SHP77 treated with DMSO at 0.1 percent for 48 hours (cell line): ENCODE measurements at regions not wholly inside any gene's neighbourhood (a gene's known extent, or its start where the extent isn't known, plus 50 kb on each side); places are given as distances from the start of the nearest gene placed in this dataset.
"Not testable (repeated sequence)": the region's sequence is repeated elsewhere in the genome, so short reads cannot be mapped to it uniquely, and the experiment has no call there.

ENCODE experiments used
- DNase-seq: peaks from one replicate; lab custom pipeline; 2025; lab: John Stamatoyannopoulos, UW

DNA sequence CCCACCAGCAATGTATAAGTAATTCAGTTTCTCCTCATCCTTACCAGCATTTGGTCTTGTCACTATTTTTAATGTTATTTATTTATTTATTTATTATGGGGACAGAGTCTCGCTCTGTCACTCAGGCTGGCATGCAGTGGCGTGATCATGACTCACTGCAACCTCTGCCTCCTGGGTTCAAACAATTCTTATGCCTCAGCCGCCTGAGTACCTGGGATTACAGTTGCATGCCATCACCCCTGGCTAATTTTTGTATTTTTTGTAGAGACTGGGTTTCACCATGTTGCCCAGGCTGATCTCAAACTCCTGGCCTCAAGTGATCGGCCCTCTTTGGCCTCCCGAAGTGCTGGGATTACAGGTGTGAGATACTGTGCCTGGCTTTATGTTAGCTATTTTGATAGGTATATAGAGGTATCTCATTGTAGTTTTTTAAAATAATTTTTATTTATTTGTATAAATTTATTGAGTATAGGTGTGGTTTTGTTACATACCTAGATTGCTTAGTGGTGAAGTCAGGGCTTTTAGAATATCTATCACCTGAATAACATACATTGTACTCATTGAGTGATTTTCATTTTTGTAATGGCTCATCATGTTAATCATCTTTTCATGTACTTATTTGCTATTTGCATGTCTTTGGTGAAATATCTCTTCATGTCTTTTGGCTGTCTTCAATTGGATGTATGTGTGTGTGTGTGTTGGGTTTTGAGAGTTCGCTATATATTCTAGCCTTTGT lies 53.3 kb downstream of the TANC2 start:
- no peak for DNase-seq

DNA sequence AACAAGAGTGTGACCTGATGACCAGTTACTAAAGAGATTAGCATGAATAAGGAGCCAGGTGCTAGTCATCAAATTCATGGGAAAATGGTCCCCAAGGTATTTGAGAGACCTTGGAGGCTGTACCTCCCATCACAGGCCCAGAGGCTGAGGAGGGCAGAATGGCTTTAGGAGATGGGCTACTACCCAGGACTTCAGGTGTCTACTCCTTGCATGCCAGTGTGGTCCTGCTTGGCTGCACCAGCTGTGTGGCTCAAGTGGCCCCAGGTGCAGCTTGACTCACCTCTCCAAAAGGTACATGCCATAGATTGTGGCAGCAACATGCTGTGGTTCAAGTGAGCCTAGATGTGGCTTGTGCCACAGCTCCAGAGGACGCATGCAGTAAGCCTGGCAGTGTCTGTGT lies 56.5 kb downstream of the TANC2 start:
- DNase-seq: no peak

DNA sequence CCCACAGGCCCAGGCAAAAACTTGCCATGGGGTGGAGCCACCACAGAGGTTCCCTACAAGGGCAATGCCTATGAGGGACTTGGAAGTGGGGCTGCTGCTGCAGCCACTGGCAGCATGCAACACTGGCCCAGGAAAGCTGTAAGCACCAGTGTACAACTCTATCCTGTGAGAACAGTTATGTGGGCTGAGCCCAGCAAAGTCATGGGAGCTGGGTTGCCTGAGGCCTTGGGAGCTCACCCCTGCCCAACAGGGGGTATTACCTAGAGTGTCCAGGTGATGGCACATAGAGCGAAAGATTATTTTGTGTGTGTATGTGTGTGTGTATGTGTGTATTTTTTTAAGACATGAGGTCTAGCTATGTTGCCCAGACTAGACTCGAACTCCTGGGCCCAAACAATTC lies 57.0 kb downstream of the TANC2 start:
- no peak for DNase-seq

DNA sequence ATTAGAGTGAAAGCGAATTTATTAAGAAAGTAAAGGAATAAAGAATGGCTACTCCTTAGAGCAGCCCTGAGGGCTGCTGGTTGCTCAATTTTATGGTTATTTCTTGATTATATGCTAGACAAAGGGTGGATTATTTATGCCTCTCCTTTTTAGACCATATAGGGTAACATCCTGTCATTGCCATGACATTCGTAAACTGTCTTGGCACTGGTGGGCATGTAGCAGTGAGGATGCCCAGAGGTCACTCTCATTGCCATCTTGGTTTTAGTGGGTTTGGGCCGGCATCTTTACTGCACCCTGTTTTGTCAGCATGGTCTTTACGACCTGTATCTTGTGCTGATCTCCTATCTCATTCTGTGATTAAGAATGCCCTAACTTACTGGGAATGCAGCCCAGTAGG lies 58.2 kb downstream of the TANC2 start:
- no peak for DNase-seq

DNA sequence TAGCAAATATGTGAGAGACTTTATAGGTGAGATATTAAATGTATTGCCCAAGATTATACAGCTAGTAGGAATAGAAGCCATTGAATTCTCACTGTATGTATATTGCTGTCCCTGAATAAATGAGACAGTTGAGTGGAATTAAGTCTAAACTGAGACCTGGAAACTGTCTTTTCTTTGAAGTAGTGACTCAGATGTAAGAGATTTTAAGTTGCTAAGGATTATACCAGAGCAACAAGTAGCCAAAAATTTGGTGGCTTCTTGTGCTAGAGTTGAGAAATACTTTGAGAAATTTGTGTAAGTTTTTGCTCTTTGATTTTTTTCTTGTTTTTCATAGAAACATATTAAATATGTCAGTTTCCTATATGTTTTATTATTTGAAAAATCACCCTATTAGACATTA lies 58.7 kb downstream of the TANC2 start:
- no peak for DNase-seq

DNA sequence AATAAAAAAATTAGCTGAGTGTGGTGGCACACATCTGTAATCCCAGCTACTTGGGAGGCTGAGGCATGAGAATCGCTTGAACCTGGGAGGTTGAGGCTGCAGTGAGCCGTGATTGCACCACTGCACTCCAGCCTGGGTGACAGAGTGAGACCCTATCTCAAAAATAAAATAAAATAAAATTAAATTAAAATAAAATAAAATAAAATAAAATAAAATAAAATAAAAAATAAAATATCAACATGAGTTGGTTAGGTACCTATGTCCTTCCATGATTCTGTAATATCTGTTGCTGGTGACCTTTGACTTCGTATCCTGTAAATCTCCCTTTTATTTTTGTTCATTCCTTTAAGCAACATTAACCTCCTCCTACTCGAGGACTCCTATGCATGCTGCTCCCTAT lies 59.6 kb downstream of the TANC2 start:
- DNase-seq: not testable (repeated sequence)

DNA sequence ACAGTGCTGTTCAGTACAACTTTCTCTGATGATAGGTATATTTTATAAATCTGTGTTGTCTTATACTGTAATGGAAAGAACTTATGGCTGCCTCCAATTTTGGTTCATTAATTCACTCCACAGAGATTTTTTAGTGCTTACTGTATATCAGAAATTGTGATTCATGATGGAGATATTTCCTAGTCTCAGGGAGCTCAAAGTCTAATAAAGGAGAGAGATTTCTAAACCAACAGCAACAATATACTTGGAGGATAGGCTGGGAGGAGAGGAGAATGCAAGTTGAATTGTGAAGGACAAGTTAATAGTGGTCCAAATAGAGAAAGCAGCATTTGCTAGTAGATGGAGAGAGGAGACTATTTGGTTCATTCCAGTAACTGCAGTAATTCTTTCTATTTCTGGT lies 63.5 kb downstream of the TANC2 start:
- DNase-seq: no peak

DNA sequence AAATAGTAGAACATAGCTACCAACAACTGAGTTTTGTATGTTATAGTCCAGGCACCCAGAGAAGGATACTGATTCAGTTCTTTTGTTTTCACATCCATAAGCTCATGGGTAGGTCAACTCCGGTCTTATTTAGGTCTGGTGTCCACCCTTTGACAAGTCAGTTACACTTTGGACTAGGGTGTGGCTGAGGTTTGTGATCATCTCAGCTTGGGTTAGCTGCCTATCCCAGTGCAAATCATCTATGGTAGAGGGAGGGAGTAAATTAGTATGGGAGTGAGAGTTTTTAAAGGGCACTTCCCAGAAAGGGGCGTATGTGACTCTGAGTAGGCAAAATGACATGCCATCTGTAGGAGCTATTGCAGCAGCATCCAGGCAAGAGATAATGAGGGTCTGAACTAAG lies 66.1 kb downstream of the TANC2 start:
- DNase-seq: no peak

DNA sequence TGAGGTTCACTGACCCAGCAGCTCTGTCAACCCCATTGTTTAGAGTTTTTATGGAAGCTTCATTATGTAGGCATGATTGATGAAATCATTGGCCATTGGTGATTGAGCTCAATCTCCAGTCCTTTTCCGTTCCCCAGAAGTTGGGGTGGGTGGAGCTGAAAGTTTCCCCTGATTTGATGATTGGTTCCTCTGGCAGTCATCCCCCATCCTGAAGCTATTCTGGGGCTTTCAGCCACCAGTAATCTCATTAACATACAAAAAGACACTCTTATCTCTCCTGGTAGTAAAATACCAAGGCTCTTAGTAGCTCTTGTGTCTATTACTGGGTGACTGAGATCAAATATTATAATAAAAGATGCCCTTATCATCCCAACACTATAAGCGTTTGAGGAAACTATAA lies 67.1 kb downstream of the TANC2 start:
- no peak for DNase-seq

DNA sequence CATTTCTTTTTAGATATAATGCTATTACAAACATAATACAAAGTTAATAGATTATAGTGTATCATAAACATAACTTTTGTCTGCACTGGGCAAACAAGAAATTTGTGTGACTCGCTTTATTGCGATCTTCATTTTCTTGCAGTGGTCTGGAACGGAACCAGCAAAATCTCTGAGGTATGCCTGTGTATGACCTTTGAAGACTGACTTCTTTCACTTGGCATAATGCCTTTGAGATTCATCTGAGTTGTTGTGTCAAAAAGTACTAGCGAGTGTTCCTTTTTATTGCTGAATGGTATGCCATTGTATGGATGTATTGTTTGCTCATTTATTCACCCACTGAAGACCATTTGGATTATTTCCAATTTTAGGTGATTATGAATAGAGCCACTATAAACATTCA lies 69.2 kb downstream of the TANC2 start:
- no peak for DNase-seq

DNA sequence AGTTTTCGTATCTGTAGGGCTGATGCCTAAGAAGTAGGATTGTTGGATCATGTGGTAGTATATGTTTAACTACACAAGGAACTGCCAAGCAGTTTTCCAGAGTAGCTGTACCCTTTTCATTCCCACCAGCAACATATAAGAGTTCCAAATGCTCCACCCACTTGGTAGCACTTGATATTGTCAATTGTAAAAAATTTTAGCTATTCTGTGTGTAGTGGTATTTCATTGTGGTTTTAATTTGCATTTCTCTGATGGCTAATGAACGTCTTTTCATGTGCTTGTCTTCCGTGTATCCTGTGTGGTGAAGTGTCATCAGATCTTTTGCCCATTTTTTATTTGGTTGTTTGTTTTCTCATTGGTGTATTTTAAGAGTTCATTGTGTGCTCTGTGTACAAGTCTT lies 69.7 kb downstream of the TANC2 start:
- DNase-seq: no peak

DNA sequence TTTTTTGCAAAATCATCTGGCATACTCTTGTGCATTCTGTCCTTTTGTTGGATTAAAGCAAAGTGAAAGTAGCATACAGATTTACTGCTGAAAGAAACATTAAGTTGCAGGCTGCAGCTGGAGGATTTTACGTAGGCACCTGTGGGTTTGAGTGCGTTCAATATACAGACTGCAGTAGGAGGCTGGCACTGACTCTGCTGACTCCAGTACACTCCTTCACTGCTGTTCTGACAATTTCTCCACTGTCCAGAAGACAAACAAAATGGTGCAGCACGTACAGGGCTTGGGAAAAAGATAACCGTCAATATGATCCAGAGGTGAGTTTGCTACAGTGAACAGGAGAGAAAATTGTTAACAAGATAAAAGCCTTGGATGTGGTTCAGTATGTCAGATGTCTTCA lies 73.3 kb downstream of the TANC2 start:
- DNase-seq: peak; percentile 35

DNA sequence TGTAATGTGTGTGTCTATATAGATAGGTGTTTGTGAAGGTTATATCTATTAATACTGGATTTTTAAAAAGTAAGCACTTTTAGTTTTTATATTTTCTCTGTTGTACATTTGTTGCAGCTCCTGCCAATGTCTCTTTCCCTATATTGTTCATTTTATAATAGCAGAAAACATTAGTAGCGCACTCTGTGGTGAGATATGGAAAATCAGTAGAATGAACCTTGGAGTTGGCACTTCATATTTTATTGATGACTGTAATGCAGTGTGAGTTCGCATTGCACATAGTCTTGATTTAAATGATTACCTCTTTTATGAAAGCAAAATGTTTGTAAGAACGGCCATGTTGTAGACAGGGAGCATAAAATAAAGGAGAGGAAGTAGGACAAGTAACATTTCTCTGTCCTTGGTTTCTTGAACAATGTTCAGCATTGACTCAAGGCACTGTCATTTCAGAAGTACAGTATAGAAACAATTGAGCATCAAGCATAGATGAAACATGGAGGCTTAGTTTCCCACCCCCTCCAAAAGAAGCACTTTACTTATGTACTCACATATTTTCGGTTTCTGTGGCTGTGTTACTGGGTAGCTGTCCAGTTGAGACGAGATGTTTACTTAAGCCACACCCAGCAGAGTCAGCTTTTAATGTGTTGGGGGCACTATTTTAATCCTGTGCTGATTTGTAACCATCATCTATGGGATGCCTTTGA lies 74.0 kb downstream of the TANC2 start:
- DNase-seq: no peak

DNA sequence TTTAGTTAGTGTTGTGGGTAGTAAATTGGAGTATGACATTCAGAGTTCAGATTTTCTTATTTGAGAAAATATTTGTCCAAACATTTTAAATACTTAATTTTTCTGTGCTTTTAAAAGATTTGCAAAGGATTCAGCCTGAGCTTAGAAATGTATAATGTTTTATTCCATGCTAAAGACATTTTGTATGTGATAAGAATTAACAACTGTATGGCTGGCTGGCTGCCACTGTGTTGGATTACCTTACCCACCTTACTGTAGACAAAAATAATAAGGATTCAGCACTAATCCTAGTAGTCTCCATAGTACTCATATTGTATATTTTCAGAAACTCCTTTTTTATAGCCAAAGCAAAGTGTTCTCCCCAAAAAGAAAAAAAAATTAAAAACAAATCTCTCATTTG lies 74.8 kb downstream of the TANC2 start:
- DNase-seq: no peak

DNA sequence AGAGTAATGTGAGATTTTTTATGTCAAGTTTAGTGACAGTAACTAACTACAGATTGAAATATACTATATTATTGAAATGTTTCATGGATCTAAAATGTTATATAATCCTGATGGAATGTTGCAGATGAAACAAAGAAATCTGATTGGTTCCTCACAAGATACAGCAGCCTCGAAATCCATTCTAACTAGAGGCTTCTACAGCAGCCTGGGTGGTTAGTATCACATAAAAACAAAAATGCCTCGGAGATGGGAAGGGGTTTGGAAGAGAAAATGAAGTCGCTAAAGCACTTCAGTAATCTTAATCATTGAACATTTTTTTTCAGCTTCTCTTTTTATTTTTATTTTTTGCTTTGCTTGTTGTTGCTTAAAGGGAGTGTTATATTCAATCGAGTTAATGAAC lies 75.2 kb downstream of the TANC2 start:
- DNase-seq: no peak

DNA sequence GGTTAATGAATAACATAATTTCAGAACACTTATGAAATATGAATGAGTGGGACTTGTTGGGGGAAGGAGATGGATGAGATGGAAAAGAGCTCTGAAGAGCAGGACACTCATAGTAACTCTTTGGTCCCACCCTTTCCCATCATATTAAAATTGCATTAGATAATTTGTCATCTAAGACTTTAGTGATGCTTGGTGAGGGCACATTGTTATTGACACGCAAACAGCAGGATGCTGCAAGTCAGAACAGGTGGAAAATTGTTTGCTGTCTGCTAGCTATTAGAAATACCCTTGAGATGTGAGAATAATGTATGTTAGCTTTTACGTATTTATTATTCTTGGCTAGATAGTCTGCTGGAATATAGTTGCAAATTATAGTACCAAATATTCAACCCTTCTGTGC lies 75.7 kb downstream of the TANC2 start:
- DNase-seq: no peak

DNA sequence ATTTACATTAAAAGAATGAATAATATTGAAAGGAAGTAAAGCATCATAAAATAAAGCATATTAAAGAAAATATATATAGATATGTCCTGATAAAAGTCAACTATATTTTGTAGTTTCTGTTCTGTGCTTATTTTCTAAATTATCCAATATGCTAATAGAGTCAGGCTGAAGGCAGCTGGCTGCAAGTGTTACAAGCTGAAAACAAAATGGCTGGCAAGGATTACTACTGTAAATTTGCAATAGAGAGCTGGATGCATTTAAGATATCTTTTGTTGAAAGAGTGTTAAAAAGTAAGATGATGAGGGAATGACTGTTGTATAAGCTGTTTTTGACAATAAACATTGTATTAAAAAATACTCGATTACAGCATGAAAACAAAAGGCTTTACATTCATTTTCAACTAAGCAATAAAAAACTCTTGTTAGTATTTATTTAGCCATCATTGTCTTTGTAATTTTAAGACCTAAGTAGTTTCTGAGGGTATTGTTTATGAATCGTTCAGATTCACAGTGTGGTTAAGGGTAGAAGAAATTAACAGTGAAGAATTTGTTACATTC lies 76.3 kb downstream of the TANC2 start:
- peak; percentile 36 for DNase-seq

DNA sequence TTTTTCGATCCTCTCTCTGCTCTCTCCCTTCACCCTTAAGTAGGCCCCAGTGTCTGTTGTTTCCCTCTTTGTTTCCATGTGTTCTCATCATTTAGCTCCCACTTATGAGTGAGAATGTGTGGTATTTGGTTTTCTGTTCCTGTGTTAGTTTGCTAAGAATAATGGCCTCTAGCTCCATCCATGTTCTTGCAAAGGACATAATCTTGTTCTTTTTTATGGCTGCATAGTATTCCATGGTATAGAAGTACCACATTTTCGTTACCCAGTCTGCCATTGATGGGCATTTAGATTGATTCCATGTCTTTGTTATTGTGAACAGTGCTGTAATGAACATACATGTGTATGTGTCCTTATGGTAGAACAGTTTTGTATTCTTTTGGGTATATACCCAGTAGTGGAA lies 91.5 kb downstream of the TANC2 start:
- DNase-seq: not testable (repeated sequence)

DNA sequence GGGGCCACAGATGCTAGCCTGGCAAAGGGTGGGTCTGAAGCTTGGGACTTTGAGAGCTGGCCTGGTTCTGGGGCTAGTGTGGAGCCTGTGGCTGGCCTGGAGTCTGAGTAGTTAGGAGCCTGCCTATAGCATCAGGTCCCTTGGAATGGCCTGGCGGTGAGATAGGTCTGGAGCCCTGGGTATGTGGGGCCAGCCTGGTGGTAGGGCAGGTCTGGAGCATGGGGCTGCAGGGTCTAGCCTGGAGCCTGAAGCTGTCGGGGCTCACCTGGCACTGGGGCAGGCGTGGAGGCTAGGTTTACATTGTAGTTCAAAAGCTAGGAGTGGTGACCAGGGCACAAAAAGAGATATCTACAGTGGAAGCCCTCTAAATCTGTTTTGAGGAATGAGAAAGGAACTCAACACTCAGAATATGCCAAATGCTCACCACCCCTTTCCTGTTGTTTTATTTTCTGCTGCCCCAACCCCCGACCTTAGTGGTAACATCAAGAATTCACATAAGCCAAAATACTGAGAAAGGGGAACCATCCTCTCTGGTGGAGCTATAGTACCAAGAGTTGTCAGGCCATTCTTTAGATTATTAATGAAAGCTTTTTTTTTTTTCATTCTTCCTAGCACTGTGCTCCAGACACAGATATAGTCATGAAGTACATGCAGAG lies 100.3 kb downstream of the TANC2 start:
- DNase-seq: no peak

DNA sequence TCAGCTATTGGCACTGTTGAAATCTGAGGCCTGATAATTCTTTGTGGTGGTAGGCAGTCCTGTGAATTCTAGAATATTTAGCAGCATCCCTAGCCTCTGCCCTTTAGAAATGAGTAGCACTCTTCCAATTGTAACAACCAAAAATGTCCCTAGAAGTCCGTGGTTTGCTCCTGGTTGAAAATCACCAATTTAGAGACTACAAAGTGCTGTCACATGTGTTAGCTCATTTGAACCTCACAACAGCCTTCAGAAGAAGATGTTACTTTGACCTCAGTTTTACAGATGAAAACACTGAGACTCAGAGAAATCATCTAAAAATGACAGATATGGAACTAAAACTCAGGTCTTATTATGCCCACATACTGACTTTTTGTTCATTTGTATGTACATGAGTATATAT lies 103.2 kb downstream of the TANC2 start:
- no peak for DNase-seq

DNA sequence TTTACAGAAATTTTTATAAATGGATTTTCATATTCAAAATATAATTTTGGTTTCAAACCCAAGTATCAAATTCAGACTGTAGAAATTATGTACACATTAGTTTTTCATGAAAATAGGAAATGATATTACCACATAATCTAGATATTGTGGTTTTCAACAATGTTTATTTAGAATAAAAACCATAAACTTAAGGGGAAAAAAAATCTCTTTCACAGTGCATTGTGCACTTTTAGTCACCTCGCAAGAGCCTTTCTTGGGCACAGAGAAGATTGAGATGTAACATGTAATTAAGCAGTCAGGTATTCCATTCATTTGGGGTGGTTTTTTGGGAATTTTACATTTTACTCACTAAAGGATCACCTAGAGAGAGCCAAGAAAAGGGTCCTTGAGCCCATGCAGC lies 104.0 kb downstream of the TANC2 start:
- DNase-seq: no peak

DNA sequence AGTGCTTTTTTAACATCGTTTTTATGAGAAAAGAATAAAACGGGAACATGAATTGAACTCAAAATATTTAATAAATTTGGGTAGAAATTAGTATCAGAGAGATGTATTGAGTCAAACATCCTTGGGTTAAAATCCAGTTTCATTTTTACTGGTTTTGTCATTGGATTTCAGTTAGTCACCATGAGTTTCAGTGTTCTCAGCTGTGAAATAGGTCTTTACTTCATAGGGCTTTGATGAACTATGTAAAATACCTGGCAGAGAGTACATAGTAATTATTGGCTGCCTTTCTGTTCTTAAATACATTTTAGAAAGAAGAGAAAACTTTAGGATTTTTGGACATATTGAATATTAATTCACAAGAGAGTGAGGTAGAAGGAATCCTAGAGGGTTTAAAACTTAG lies 105.8 kb downstream of the TANC2 start:
- DNase-seq: no peak

DNA sequence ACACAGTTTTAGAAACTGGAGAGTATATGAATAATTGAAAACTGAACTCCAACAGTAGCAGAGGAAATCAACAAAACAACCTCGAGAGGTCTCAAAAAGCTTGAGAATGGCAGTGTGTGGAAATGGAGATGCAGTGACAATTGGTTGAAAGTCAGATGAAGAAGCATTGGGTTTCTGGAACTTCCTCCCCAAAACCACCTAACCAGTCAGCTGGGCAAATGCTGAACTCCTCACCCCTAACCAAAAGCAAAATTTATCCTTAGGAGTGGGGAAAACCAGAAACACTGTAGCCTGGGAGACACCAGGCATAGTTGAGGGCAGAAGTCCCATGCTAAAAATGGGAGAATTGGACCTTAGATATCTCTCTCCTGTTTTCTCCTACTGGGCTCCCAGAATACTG lies 109.9 kb downstream of the TANC2 start:
- DNase-seq: no peak
